ENCODE measurements at regions not wholly inside any gene's neighbourhood (a gene's known extent, or its start where the extent isn't known, plus 50 kb on each side); places are given as distances from the start of the nearest gene placed in this dataset.

DNA sequence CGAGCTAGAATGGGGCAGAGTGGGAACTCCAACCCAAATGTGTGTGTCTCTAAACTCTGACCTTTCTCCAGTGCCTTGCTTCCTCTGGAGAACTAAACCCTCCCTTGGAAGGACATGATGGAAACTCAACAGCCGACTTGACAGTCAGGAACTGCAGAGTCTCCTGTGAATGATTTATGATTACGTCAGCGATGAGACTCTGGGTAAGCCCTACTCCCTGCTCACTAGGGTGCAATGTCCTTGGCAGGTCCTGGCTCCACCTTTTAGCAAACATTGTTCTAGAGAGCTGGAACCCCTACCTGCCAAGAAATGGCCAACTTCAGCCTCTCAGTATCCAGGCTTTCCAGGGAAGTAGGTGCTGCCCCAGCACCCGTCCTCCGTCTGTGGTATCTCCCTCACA, 96.1 kb upstream of the CD82 start:
- POLR2A ChIA-PET = no interaction called here
- intact Hi-C loops (cut with micrococcal nuclease; ENCODE audit: unreplicated experiment) = no loop called here
- CTCF ChIA-PET = no interaction called here

GRCh38 chr11:44470854-44471253, 94.6 kb upstream of the CD82 start:
- ChIA-PET CTCF (no interaction called here), POLR2A (interaction anchor here (0.6 kb wide), 1 partner anchor 252 kb away, joined by 3 read pairs; no protein-coding TSS in a partner anchor)
- intact Hi-C loops (cut with micrococcal nuclease; ENCODE audit: unreplicated experiment) (no loop called here), in situ Hi-C loops (cut with HindIII; ENCODE audit: low pct_unique_long_range_greater_than_20kb, low sequenced_read_pairs) (no loop called here)
- no peak for TF ChIP-seq SIN3A (IDR thresholded peaks at IDR 0.05; ENCODE audit: borderline replicate concordance, insufficient read depth, low read depth, low read length)
- no peak for TF ChIP-seq REST (IDR thresholded peaks at IDR 0.05; ENCODE audit: insufficient read depth in 1 of 2, low read depth in 2 of 2, low read length in 1 of 2)
- no peak for TF ChIP-seq TCF7L2 (IDR thresholded peaks at IDR 0.05; ENCODE audit: low read depth, low read length)
- TF ChIP-seq CTCF (IDR thresholded peaks at IDR 0.05) = no peak
- no peak for TF ChIP-seq POLR2AphosphoS5 (IDR thresholded peaks at IDR 0.05; ENCODE audit: low read depth, low read length)
- no peaks in the 10 kb centered on the region for H3K9me3 ChIP-seq (ENCODE audit: control insufficient read depth, insufficient read depth, low read depth, low read length)
- peaks cover 6% of the 10 kb centered on the region for H3K27me3 ChIP-seq (ENCODE audit: control insufficient read depth, insufficient read depth, low read length)
- BruUV-seq (replicated peaks) = no TSS peak
- no peak for ATAC-seq
- no peaks in the 10 kb centered on the region for H3K36me3 ChIP-seq (ENCODE audit: control insufficient read depth, insufficient read depth, low read length)
- H3K4me3 ChIP-seq (ENCODE audit: low read depth in 2 of 2, low read length in 2 of 2) = no peak overlapping the region
- H3K4me1 ChIP-seq (ENCODE audit: control insufficient read depth, insufficient read depth, low read length) = no peaks in the 10 kb centered on the region
- DNase-seq (ENCODE audit: low read depth, low spot score) = no peak
- no peak overlapping the region for H3K27ac ChIP-seq (ENCODE audit: low read length)

More for the DNA sequence above, 96.1 kb upstream of the CD82 start:
- H3K4me1 ChIP-seq (ENCODE audit: control insufficient read depth, insufficient read depth, low read length) = no peaks in the 10 kb centered on the region
- no peak overlapping the region for H3K4me3 ChIP-seq (ENCODE audit: low read depth in 2 of 2, low read length in 2 of 2)
- H3K9me3 ChIP-seq (ENCODE audit: control insufficient read depth, insufficient read depth, low read depth, low read length) = no peaks in the 10 kb centered on the region
- TF ChIP-seq CTCF (IDR thresholded peaks at IDR 0.05) (no peak), REST (IDR thresholded peaks at IDR 0.05; ENCODE audit: insufficient read depth in 1 of 2, low read depth in 2 of 2, low read length in 1 of 2) (no peak), SIN3A (IDR thresholded peaks at IDR 0.05; ENCODE audit: borderline replicate concordance, insufficient read depth, low read depth, low read length) (no peak), TCF7L2 (IDR thresholded peaks at IDR 0.05; ENCODE audit: low read depth, low read length) (no peak), POLR2AphosphoS5 (IDR thresholded peaks at IDR 0.05; ENCODE audit: low read depth, low read length) (no peak)
- BruUV-seq (replicated peaks) = no TSS peak
- ATAC-seq (no peak), DNase-seq (ENCODE audit: low read depth, low spot score) (no peak)
- H3K27ac ChIP-seq (ENCODE audit: low read length) = no peak overlapping the region
- no peaks in the 10 kb centered on the region for H3K36me3 ChIP-seq (ENCODE audit: control insufficient read depth, insufficient read depth, low read length)
- H3K27me3 ChIP-seq (ENCODE audit: control insufficient read depth, insufficient read depth, low read length) = peaks cover 3% of the 10 kb centered on the region; the same call in 1 of the 2 replicates
- in situ Hi-C loops (cut with HindIII; ENCODE audit: low pct_unique_long_range_greater_than_20kb, low sequenced_read_pairs) = no loop called here

Data from Panc1 (cell line).